ENCODE measurements at regions not wholly inside any gene's neighbourhood (a gene's known extent, or its start where the extent isn't known, plus 50 kb on each side); places are given as distances from the start of the nearest gene placed in this dataset.
"Not testable (repeated sequence)": the region's sequence is repeated elsewhere in the genome, so short reads cannot be mapped to it uniquely, and the experiment has no call there.

DNA sequence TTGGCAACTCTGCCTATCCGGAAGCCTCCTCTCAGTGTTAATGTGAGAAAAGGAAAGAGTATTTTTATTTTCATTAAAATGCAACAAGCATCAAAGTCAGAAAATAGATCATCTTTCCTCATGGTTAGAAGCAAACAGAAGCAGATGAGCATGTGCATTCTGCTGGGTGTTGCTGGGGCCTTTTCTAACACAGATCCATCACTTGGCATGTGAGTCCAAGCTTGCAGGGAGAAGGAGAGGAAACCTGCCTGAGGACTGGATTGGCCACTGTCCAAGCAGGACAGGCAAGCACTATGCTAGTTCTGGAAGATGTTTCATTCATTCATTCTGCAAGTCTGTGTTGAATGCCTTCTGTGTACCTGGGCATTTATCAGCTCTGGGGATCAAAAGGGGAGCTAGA, 348.7 kb upstream of the PCSK5 start:
- DNase-seq (ENCODE audit: low read depth), result no peak

DNA sequence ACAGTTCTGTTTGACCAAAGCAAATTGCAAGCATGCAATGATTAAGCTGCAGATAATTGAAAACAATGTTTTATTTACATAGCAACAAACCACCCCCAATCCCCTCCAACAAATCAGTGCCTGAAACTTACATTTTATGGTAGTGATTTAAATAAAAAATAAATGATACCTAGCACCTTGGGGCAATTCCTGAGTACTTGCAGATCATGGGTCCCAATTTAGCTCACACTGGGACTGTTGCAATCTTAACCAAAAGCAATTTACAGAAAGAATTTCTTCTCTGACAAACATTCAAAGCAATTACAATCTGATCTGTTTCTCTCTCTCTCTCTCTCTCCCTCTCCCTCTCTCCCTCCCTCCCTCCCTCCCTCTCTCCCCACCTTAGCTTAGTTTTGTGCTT, 345.7 kb upstream of the PCSK5 start:
- DNase-seq (ENCODE audit: low read depth), result no peak

DNA sequence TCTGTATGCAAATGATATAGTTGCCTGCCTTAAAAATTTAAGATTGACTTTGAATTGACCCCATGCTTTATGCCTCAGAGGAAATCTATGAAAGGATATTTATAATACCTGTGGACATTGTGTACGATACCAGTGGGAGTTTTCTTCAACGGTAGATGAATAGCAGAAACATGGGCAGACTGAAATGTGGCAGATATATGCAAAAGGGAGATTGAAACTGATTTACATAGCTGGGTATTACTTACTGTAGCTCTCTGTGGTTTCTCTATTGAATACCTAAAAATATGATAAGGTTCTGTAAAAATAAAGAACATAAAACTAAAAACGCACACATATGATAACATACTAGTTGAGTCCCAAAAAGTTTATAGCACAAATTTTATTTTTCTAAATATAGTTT, 345.2 kb upstream of the PCSK5 start:
- DNase-seq (ENCODE audit: low read depth), result no peak

DNA sequence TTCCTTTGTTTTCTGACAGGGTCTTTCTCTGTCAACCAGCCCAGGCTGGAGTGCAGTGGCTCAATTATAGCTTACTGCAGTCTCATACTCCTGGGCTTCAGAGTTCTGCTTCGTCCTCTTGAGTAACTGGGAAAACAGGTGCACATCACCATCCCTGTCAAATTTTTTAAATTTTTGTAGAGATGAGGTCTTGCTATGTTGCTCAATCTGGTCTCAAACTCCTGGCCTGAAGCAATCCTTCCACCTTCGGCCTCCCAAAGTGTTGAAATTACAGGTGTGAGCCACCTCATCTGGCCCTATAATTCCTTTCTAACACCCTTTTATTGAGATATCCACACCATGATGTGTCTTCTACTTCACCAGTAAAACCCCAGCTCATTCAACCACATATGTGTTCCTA, 341.6 kb upstream of the PCSK5 start:
- DNase-seq (ENCODE audit: low read depth), result no peak

DNA sequence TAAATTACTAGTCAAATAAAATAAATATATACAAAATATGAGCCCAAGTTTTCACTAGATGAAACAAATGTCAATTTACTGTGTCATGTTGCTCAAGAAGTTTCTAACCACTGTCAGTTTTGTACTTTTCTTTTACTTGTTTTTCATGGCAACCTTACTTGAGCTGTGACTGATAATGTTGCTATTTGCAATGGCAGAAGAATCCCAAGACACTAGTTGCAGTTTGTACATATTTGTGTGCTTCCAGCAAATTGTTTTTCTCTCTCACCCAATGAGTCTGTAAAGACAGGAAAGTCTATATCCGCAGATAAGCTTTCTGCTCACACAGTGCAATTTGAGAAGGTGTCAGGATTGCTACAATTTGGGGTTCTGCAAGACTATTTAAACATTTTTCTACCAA, 338.6 kb upstream of the PCSK5 start:
- DNase-seq (ENCODE audit: low read depth), result no peak

DNA sequence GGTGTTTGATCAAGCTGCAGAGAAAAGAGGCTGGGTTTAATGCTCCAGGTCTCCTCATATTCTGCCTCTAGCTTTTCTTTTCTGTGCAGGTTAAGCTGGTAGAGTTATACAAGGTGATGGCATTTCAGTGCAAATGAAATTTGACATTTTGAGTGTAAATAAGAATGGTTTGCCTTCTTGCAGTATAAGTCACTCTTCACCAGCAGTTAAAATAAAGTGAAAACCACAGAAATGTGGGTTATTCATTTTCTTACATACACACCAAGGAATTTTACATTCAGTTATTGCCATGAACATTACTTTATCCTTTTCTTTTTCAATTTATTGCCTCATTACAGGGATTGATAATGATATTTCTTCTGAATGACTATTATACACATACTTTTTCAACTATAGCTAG, 337.5 kb upstream of the PCSK5 start:
- no peak for DNase-seq (ENCODE audit: low read depth)

DNA sequence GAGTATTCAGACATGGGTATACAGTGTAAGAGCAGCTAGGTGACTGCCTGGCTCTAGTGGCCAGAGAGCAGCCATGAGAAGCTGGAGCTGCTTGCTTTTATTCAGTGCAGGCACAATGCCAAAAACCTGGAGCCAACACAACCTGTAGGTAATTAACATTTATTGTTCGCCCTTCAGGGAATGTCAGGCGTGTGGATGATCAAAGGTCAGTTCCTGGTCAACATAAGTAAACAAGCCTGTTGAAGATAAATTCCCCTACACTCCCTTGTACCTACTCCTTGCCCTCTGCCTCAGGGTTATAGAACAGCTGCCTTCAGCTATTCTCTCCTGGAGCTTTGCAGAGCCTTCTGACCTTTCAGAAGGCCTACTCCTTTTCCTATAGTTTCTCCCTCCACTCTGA, 323.7 kb upstream of the PCSK5 start:
- not testable (repeated sequence) for DNase-seq (ENCODE audit: low read depth)

DNA sequence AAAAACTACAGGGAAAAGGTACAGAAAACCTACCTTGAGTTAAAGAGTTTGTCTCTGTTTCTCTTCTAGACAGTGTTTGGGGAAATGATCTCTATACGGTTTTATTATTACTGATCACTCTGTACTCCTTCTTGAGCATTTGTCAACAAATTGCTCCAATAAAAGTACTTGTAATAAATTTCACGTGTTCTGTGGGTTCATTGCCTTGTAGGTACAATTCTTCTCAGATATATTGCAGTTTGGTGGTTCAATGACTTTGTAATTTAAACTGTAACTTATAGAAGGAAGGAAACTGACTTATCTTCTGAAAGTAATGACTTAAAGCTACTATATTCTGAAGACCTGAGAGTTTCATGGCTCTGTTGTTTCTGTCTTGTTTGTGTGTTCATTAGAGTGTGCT, 319.9 kb upstream of the PCSK5 start:
- no peak for DNase-seq (ENCODE audit: low read depth)

DNA sequence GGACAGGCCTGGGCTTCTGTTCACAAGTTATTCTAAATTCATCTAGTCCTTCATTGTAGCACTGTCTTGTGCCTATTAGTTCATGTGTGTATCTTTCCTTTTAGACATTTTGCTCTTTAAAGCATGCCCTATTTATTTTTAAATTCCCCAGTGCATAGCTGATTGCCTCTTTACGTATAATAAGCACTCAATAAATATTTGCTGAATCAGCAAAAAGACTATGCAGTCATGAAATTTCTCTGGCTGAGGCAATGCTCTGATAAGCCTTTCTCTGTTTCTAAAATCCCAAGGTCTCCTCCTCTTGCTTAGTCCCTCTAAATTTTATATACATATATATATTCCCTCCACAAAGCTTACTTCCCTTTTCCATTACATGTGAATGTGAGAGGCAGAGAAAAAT, 315.9 kb upstream of the PCSK5 start:
- DNase-seq (ENCODE audit: low read depth), result no peak

DNA sequence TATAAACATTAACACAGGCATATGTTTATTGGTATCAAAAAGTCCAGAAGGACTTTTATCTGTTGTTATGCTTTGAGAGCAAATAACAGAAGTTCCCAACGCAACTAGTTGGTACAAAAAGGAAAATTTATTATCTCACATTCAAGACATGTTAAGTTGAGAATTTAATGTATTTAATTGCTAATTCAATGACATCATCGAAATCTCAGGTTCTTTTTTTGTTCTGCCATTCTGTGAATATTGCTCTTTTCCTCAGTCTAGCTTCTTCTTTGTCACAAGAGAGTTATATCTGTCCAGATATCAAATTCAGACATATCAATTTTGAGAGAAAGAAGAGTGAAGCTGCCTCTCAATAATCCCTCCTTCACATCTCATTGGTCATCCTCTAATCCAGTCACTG, 307.6 kb upstream of the PCSK5 start:
- no peak for DNase-seq (ENCODE audit: low read depth)

DNA sequence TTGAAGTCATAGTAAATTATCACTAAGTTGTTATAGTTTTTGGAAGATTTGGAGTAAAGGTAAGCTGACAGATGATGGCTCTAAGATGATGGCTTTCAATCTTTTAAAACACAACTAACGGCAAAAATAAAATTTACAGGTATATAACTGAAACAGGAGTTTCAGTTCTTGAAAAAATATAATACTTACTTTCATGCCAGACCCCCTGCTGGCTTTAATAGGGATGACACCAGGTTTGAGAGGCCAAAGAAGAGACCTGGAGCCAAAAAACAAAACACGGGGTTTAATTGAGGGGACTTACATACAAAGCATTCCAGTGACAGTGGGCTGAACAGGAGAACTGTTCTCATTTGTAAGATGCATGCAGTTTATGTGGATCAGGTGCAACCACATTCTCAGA, 301.7 kb upstream of the PCSK5 start:
- no peak for DNase-seq (ENCODE audit: low read depth)

DNA sequence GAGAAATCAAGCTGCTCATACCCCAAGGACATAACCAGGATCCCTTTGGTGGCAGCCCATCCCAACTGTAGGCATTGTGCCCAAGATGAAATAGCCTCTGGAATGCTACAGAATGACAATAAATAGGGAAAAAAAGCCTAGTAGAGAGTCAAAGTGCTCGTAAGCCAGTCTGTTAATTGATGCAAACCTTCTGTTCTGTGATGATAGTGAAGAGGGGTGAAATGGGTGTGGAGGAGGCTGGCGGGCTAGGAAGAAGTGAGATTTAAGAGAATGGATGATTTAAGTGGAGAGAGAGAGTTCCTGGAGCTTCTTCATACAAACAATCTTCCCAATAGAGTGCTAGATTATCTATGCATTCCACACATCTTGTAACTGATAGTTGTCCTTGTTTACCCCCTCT, 301.0 kb upstream of the PCSK5 start:
- no peak for DNase-seq (ENCODE audit: low read depth)

DNA sequence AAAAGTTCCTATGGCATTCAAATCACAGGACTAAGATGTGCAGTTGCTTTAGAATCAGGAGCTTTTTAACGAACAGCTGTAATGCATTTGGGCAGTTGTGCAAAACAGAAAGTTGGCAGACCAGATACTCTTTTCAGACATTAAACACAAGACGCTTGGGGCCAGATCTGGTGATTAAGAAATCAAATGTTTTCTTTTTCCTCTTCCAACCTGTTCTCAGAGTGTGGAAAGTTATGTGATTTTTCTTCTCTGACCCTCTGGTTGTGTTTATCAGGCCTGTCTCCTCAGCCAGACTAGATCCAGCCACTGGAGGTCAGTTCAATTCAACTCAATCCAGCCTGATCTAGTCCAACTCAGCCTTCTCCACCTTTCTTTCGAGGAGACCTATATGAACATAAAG, 298.5 kb upstream of the PCSK5 start:
- DNase-seq (ENCODE audit: low read depth), result no peak

DNA sequence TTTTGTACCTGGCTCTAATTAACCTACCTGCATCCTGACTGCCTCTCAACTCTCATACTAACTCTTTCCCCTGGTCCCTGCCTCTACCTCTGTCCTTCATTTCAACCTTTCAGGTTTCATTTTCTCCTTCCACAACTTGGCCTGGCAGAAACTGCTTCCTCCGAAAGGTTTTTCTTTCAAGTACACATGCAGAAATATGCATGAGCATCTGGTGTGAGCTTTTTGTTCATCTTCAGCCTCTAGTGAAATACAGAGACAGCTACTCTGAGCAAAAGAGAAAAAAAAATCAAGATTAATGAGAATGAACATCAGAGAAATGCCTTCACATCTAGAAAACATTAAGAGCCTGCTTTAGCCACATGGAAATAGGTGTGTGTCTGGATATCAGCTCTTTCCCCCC, 297.9 kb upstream of the PCSK5 start:
- DNase-seq (ENCODE audit: low read depth), result no peak

DNA sequence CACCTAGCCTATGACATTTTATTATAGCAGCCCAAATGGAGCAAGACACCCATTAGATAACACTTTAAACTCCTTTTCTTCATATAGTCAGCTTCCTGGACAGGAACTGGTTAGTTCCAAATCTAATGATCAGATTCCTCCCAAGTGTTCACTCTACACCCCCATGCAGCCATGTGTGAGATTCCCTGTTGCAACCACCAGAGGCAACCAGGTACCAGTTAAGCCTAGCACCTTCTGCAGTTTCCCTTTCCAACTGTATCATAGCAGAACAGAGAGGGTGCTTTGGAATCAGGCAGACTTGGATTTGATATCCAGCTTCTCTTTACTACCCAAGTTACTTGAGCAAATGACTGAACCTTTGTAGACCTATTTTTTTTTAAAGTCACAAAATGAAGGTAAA, 296.6 kb upstream of the PCSK5 start:
- no peak for DNase-seq (ENCODE audit: low read depth)

DNA sequence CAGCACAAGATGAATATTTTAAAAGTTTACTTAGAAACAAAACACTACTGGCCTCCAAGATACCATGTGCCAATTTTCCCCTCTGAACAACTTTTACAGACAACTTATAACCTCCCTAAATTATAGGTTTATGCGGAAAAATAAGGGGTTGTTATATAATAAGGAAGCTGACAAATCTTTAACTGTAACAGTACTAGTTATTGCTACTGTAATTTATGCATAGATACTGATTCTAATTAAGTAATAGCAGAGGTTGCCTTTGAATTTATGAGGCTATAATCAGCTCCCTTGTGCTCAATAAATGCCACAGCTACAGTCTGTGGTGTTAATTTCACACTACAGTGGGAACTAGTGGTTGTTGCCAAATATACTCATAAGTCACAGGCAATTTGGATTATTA, 291.3 kb upstream of the PCSK5 start:
- DNase-seq (ENCODE audit: low read depth), result no peak

DNA sequence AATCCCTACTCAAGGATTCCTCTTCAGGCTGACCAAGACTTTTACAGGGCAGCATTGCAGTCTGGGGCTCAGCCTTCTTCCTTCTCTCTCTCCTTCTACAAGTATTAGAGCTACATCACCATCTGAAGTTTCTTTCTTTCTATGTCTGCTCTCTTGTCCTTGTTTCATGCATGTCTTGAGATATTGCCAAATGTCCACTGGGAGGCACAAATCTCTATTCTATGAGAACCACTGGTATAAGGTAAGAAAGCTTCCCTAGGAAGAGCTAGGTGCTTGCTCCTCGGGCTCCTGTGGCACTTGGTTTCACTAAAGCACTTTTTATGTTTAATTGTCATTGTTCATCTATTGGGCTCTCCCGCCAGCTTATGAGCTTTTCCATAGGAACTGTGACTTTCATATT, 289.2 kb upstream of the PCSK5 start:
- DNase-seq (ENCODE audit: low read depth), result no peak

DNA sequence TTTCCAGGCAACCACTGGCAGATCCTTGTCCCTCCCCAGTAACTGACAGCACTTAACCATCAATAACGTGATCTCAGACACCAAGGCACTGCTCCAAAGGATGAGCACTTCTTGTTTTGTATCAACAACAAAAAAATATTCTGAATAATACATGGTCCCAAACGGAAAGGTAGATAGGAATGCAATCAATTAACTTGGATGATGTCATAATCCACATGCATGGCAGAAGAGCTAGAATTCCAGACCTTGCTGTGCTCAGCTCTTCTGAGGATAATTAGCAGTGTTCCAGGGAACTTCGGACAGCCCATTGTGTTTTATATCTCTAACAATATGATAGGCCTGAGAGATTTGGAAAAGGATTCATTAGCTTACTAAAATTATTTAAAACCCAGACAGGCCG, 288.4 kb upstream of the PCSK5 start:
- DNase-seq (ENCODE audit: low read depth), result no peak

DNA sequence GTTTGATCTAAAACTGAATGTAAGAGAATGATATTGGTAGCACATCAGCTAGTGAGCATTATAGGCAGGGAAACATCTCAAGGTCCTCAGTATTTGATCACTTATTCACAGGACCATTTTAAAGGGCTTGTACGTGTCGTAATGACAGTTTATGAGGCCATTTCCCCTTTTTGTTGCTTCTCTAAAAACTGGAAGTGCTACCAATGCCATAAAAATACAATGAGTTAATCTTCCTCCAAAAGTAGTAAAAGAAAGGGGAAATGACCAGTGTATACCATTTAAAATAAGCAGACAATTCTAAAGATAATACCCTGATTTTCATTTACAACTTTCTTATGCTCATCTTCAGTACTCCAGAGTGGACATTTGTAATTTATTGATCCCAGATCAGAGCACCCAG, 285.8 kb upstream of the PCSK5 start:
- DNase-seq (ENCODE audit: low read depth), result no peak

DNA sequence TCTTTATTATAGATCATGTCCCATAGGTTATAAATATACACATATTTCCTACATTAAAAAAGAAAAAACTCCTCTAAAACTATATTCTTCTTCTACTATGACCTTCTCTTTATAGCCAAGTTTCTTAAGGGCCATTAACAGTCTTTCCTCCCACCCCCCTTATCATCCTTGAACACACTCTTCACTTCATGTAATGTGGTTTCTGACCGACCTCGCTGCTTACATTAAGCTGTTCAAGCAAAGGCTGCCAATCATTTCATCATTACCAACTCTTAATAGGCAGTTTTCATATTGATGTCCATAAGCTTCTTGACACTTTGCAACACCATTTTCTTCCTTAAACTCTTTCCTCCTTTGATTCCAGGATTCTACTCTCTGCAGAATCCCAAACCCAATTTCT, 283.0 kb upstream of the PCSK5 start:
- no peak for DNase-seq (ENCODE audit: low read depth)

DNA sequence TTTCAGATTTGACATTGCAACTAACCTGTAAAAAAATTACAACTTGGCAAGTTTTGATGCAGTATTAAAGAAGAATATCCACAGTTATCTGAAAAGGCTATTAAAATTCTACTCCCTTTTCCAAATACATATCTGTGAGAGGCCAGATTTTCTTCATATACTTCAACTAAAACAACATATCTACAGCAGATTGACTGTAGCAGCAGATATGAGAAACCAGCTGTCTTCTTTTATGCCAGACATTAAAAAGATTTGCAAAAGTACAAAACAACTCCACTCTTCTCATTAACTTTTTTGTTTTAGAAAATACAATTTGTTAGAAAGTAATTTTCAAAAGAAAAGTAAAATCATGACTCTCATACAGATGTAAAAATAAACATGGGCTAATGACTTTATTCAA, 281.1 kb upstream of the PCSK5 start:
- no peak for DNase-seq (ENCODE audit: low read depth)

DNA sequence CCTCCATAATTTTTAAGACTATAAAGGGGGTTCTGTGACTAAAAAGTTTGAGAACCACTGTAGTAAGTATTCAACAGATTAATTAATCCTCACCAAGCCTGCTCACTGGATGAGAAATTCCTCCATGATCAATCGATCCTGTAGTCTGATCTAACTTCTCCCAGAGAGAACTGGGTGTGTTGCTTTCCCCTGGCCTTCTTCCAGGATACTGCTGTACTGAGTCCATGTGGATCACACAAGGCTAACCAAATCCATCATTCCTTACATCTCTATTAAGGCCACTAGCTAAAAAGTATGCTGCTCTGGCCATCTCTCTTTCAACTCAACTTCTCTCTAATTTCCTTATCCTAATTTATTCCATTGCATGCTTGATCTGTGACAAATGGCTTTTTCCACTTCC, 280.2 kb upstream of the PCSK5 start:
- DNase-seq (ENCODE audit: low read depth), result no peak

DNA sequence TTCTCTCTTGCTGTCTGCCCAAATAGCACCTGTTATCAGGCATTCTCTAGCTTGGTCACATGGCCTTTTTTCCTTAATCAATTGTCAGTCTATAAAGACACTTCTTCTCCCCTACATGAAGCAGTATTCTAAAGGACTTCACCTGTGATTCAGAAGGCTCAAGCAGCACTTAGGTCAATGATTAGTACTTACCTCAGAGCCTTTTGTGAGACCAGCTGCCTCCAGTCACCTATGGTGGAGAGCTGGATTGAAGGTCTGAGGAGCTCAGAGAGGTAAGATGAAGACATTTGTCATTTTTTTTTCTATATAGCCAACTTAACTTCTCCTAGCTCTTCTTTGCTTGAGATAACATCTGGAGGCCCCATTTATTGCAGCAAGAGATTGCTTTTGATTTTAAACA, 278.3 kb upstream of the PCSK5 start:
- DNase-seq (ENCODE audit: low read depth), result no peak

DNA sequence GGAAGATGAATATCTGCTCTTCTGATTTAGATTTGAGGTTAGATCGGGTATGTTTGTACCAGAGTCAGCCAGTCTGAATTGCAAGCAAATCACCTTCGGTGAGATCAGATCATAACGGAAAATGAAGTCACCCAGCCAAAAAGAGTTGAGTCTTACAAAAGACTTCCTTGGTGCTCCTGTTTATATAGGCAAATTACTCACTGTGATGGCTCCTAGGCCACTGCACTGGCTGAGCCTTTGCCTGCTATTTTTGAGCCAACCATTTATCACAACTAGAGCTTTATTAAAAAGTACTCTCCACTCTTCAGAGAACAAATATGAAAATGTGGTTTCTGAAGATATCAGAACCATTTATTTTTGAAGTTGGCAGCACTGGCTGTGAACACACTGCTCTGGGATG, 277.7 kb upstream of the PCSK5 start:
- no peak for DNase-seq (ENCODE audit: low read depth)

DNA sequence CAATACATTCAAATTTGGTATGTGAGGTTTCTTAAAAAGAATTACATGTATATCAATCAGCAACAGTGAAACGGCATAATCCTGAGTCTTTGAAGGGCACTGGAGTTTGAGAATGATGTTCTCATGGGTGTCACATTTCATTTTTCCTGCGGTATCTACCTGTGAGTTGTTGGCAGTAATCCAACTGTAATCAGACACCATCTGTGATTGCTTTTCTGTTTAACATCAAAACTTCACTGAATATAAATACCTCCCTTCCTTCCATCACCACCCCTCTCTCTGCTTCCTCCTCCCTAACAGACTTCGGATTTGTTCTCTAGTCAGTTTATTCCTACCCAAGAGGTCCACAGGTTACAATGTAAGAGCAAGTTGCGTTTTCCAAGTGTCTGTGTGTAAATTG, 275.2 kb upstream of the PCSK5 start:
- DNase-seq (ENCODE audit: low read depth), result no peak

DNA sequence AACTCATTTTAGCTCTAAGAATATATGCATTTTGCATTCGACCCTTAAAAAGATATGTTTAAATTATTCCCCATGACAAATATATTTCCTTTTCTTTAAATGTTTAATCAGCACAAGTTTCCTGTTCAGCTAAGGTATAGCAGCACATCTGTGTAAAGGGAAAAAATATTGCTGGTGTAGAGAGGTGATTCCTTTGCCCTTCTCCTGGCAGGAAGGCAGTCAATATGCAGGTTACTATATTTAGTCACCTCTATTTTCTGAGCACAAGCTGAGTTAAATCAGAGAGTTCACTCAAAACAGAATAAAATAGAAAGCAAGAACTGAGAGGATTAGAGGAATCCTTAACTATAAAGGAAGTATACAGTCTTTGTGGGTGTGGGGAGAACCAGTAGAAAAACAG, 274.4 kb upstream of the PCSK5 start:
- no peak for DNase-seq (ENCODE audit: low read depth)

Measured in activated T-cell treated with anti-CD3 and anti-CD28 coated beads for 1 hour (primary cell).